ENCODE measurements at regions not wholly inside any gene's neighbourhood (a gene's known extent, or its start where the extent isn't known, plus 50 kb on each side); places are given as distances from the start of the nearest gene placed in this dataset.

- Histone ChIP-seq H3K9me2 (ENCODE audit: insufficient read depth) (peaks cover 8% of the 10 kb centered on the region; the same call in 1 of the 2 replicates), H3K36me3 (ENCODE audit: insufficient read depth) (no peaks in the 10 kb centered on the region), H4K20me1 (replicated peaks; ENCODE audit: insufficient read depth) (no peaks in the 10 kb centered on the region), H3K27ac (ENCODE audit: low read depth) (no peak overlapping the region), H2AFZ (no peak overlapping the region), H3F3A (replicated peaks; ENCODE audit: low read depth) (no peaks in the 10 kb centered on the region), H3K4me2 (no peak overlapping the region), H3K79me2 (replicated peaks; ENCODE audit: insufficient read depth) (no peaks in the 10 kb centered on the region), H3K27me3 (ENCODE audit: insufficient read depth) (no peaks in the 10 kb centered on the region), H3K4me3 (no peak overlapping the region), H3K4me1 (ENCODE audit: insufficient read depth) (no peaks in the 10 kb centered on the region)
- no peak overlapping the region for H3K4me3 Mint-ChIP-seq
- H3K36me3 Mint-ChIP-seq (ENCODE audit: low read depth), result no peaks in the 10 kb centered on the region
- no peaks in the 10 kb centered on the region for H3K4me1 Mint-ChIP-seq
- no peak for ATAC-seq
- TF ChIP-seq EZH2 (IDR thresholded peaks at IDR 0.05; ENCODE audit: low read depth, unreplicated experiment) (no peak), ETS1 (IDR thresholded peaks at IDR 0.05) (no peak), EZH2phosphoT487 (IDR thresholded peaks at IDR 0.05; ENCODE audit: unreplicated experiment) (no peak), ZNF462 (CRISPR knock-in tag; IDR thresholded peaks at IDR 0.05) (no peak), CTCF (conservative IDR thresholded peaks at IDR 0.05; ENCODE audit: low read depth in 2 of 2) (no peak), CREB1 (CRISPR knock-in tag; IDR thresholded peaks at IDR 0.05; ENCODE audit: low read depth) (no peak), ZNF331 (CRISPR knock-in tag; IDR thresholded peaks at IDR 0.05; ENCODE audit: low read depth) (no peak), REST (IDR thresholded peaks at IDR 0.05; ENCODE audit: unreplicated experiment) (no peak), JUNB (IDR thresholded peaks at IDR 0.05; ENCODE audit: unreplicated experiment) (no peak), STAT1 (IDR thresholded peaks at IDR 0.05; ENCODE audit: unreplicated experiment) (no peak), POLR2AphosphoS5 (IDR thresholded peaks at IDR 0.05; ENCODE audit: low read depth) (no peak), ZNF114 (CRISPR knock-in tag; IDR thresholded peaks at IDR 0.05) (no peak), NANOG (IDR thresholded peaks at IDR 0.05; ENCODE audit: borderline replicate concordance) (no peak)
- DNase-seq (ENCODE audit: low spot score), result no peak
- peaks cover 4% of the 10 kb centered on the region for H3K27me3 Mint-ChIP-seq (ENCODE audit: insufficient read depth, low read depth, poor library complexity)
- no peaks in the 10 kb centered on the region for H3K9me3 Mint-ChIP-seq
- no peak overlapping the region for H3K27ac Mint-ChIP-seq
Observed at GRCh38 chr5:2157372-2157771, 274.6 kb upstream of the IRX4 start.

Measured in GM23338 (cell line).